ENCODE measurements at regions not wholly inside any gene's neighbourhood (a gene's known extent, or its start where the extent isn't known, plus 50 kb on each side); places are given as distances from the start of the nearest gene placed in this dataset.

DNA sequence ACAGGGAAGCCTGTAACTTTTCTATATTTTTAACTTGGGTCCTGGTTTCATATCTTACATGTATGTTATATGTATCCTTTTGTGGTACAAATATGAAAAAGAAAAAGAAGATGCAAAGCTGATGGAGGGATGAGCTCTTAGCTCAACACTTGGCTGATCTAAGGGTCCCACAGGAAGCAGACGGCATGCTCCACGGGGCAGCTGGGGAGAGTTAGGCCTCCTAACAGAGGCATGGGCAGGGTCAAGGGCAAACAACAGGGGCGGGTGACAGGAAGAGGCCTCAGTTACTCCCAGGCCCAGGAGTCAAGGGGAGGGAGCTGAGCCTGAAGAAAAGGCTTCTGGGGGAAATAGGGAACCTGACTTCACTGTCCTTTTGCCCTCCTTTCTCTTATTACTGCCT is 287.2 kb downstream of the ZSWIM6 start:
- no TSS peak for BruUV-seq (replicated peaks)
- POLR2A ChIA-PET, result no interaction called here
- CTCF ChIA-PET, result no interaction called here
- H4K20me1 ChIP-seq (replicated peaks; ENCODE audit: control insufficient read depth, extremely low read depth, insufficient read depth, low read length), result no peaks in the 10 kb centered on the region
- H3K4me3 ChIP-seq (replicated peaks in 1 of 3; ENCODE audit: insufficient read depth in 1 of 3, low read depth in 1 of 3, low read length in 3 of 3), result no peak overlapping the region
- H3K4me2 ChIP-seq (ENCODE audit: insufficient read depth, low read length), result no peak overlapping the region
- no peak overlapping the region for H3K9ac ChIP-seq (replicated peaks; ENCODE audit: extremely low read depth, insufficient read depth, low read length)
- H3K36me3 ChIP-seq (ENCODE audit: control insufficient read depth in 2 of 2, extremely low read depth in 1 of 2, insufficient read depth in 2 of 2, low read length in 2 of 2), result no peaks in the 10 kb centered on the region
- no peak for FAIRE-seq
- no peak for DNase-seq (ENCODE audit: low read depth, low spot score)
- H3K79me2 ChIP-seq (ENCODE audit: control insufficient read depth, insufficient read depth, low read length), result no peaks in the 10 kb centered on the region
- no peak overlapping the region for H3K27ac ChIP-seq (ENCODE audit: insufficient read depth, low read depth, low read length)
- peaks cover 0 to 3% of the 10 kb centered on the region in 2 experiments for H3K27me3 ChIP-seq (ENCODE audit: control insufficient read depth in 2 of 2, insufficient read depth in 2 of 2, low read length in 2 of 2)
- dilution Hi-C loops (cut with MboI; ENCODE audit: extremely low pct_ligation_motif_present, low sequenced_read_pairs), result no loop called here
- TF ChIP-seq GATA2 (IDR thresholded peaks at IDR 0.05; ENCODE audit: insufficient read depth, insufficient read length, low read depth, low read length), result no peak
- TF ChIP-seq POLR2A (IDR thresholded peaks at IDR 0.05; ENCODE audit: low read depth, low read length), result no peak
- no peak for TF ChIP-seq EZH2 (IDR thresholded peaks at IDR 0.05; ENCODE audit: borderline replicate concordance, low read depth, low read length, severe bottlenecking)
- TF ChIP-seq, protein P1, sequence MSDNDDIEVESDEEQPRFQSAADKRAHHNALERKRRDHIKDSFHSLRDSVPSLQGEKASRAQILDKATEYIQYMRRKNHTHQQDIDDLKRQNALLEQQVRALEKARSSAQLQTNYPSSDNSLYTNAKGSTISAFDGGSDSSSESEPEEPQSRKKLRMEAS (IDR thresholded peaks at IDR 0.05; ENCODE audit: insufficient read depth, insufficient read length), result no peak
- no peak for TF ChIP-seq FOS (IDR thresholded peaks at IDR 0.05; ENCODE audit: borderline replicate concordance, insufficient read depth, low read length)
- TF ChIP-seq, protein P2, sequence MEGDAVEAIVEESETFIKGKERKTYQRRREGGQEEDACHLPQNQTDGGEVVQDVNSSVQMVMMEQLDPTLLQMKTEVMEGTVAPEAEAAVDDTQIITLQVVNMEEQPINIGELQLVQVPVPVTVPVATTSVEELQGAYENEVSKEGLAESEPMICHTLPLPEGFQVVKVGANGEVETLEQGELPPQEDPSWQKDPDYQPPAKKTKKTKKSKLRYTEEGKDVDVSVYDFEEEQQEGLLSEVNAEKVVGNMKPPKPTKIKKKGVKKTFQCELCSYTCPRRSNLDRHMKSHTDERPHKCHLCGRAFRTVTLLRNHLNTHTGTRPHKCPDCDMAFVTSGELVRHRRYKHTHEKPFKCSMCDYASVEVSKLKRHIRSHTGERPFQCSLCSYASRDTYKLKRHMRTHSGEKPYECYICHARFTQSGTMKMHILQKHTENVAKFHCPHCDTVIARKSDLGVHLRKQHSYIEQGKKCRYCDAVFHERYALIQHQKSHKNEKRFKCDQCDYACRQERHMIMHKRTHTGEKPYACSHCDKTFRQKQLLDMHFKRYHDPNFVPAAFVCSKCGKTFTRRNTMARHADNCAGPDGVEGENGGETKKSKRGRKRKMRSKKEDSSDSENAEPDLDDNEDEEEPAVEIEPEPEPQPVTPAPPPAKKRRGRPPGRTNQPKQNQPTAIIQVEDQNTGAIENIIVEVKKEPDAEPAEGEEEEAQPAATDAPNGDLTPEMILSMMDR (IDR thresholded peaks at IDR 0.05; ENCODE audit: extremely low read depth in 1 of 2, insufficient read depth in 1 of 2, low read depth in 1 of 2, low read length in 2 of 2), result no peak
- TF ChIP-seq JUN (IDR thresholded peaks at IDR 0.05; ENCODE audit: borderline replicate concordance, insufficient read depth, insufficient read length, low read depth), result no peak
- TF ChIP-seq MYC (IDR thresholded peaks at IDR 0.05; ENCODE audit: low read depth, low read length), result no peak
- no peak for TF ChIP-seq POLR2AphosphoS5 (IDR thresholded peaks at IDR 0.05; ENCODE audit: insufficient read depth, low read depth, low read length)
- H3K9me1 ChIP-seq (replicated peaks; ENCODE audit: control insufficient read depth, extremely low read depth, insufficient read depth, low read length), result no peaks in the 10 kb centered on the region
- no peaks in the 10 kb centered on the region for H3K4me1 ChIP-seq (ENCODE audit: control insufficient read depth, extremely low read depth, insufficient read depth, low read length)
- H3K9me3 ChIP-seq (replicated peaks; ENCODE audit: control insufficient read depth, insufficient read depth, low read length), result no peaks in the 10 kb centered on the region
- no peak overlapping the region for H2AFZ ChIP-seq (ENCODE audit: low read depth, low read length)
- intact Hi-C loops (cut with micrococcal nuclease), result no loop called here
